LNCAP (cell line): ENCODE measurements at regions not wholly inside any gene's neighbourhood (a gene's known extent, or its start where the extent isn't known, plus 50 kb on each side); places are given as distances from the start of the nearest gene placed in this dataset.

ENCODE experiments used
- TF ChIP-seq, protein P1 (sequence below): fragments of 450-650 bp; IDR thresholded peaks from 2 replicates; pipeline ENCODE4 v1.5.1; 2017; ENCODE audit warnings: mild to moderate bottlenecking

DNA sequence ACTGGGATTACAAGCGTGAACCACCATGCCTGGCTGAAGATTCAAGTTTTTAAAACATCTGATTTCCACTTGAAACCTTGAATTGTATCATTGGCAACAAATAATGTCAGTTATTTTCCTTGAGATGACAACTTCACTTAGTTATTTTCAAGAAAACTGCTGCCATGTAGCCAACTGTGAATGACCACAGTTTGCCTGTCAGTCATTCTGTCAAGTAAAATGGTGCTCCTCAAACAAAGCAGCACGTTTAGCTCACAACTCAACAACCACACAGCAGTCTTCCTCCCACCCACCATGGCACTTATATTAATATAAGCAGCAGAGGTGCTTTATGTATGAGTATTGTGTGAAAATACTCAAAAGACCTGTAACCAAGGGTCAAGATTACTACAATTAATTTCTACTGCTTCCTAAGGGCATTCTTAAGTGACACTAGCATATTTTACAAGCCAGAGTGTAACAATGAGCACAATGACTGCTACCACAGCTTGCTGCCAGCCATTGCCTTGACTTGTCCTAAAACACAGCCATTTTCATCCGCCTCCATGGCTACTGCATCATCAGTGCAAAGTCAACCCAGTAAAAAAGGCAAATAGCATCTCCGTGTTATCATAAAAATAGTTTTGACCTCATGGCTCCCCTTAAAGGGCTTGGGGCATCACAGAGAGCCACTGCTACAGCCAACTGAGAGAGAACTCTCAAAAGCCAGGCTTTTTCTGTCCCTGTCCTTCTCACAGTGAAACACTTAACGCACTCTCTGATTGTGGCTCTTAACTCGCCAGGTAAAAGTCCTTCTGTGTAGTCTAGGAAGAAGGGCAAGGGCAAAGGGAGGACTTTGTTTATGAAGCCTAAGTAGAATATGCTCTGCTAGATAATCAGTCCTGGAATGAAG lies 96.4 kb upstream of the TAB2 start:
- TF ChIP-seq, protein P1, sequence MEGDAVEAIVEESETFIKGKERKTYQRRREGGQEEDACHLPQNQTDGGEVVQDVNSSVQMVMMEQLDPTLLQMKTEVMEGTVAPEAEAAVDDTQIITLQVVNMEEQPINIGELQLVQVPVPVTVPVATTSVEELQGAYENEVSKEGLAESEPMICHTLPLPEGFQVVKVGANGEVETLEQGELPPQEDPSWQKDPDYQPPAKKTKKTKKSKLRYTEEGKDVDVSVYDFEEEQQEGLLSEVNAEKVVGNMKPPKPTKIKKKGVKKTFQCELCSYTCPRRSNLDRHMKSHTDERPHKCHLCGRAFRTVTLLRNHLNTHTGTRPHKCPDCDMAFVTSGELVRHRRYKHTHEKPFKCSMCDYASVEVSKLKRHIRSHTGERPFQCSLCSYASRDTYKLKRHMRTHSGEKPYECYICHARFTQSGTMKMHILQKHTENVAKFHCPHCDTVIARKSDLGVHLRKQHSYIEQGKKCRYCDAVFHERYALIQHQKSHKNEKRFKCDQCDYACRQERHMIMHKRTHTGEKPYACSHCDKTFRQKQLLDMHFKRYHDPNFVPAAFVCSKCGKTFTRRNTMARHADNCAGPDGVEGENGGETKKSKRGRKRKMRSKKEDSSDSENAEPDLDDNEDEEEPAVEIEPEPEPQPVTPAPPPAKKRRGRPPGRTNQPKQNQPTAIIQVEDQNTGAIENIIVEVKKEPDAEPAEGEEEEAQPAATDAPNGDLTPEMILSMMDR = no peak

DNA sequence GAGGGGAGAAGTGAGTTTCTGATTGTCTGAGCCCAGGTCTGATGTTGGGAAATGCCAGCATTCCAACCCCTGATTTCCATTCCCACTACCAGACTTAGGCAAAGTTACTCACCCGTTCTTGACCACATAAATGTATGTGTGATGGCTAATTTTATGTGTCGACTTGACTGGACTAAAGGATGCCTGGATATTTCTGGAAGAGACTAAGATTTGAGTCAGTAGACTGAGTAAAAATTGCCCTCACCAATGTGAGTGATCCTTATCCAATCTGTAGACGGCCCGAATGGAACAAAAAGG lies 95.8 kb upstream of the TAB2 start:
- TF ChIP-seq, protein P1 = no peak

DNA sequence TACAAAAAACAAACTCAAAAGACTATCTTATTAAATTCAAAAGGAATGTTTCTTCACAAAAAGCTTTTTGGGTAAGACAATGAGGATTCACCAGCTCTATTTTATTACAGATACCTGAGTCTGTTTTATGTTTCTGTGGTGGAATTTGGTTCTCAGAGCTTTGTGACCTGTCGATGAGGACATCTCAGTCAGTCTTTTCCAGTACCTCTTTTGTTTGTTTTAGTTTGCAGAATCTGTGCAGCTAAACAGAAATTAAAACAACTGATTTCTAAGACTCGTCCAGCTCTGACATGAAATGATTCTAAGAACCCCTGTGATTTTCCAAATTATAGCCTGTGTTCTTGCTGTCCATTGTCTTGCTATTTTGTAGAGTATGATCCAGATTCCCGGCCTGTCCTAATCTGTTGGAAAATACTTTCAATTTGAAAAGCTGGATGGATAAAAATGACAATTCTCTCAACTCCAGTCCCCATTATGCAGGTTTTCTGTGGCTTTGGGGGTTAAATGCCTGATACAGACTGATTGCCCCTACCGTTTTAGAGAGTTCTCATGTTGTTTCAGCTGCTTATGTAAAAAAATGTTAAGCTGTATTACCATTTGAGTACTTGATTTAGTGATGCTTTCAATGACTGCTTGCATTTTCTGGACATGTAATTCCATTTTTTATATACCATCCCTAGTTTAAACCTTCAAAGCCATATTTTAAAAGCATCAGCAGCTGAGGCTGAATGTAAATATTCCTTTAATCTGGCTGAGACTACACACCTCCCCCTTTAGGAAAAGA lies 94.2 kb upstream of the TAB2 start:
- TF ChIP-seq, protein P1 = no peak

DNA sequence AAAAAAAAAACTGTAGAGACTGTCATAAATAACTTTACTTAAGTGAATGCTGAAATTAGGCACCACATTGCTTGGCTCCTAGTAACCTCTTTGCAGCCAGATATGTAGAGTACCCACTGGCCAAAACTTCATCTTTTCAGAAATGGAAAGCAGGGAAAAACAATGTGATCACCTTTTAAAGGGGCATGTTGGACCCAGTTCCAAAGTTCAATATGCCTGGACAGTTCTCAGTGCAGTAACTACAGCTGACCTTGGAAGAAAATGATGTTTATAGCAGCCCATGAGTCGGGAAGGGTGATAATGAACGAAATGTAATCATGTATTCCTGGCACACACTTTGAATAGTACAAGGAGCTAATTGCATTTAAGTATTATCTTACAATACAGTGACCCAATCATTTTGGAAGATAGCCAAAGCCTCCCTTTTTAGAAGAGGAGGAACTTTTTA lies 93.6 kb upstream of the TAB2 start:
- TF ChIP-seq, protein P1 = no peak

DNA sequence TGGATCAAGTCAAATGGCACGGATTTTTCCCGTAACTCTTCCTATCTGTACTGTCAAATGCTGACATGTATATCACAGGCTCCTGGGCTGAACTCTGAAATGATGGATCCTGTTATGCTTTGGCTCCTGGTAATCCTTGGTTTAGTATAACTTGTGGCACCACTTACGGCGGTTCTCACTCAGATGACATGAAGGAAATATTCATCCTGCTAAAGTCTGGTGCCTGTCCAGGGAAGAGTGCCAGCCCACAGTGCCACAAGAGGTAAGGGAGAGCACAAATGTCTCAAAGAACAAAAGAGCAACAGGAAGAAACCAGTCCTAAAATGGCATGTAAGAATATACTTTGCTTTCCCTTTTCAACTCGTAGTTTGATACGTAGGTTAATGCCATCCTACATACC lies 93.1 kb upstream of the TAB2 start:
- TF ChIP-seq, protein P1 = no peak

DNA sequence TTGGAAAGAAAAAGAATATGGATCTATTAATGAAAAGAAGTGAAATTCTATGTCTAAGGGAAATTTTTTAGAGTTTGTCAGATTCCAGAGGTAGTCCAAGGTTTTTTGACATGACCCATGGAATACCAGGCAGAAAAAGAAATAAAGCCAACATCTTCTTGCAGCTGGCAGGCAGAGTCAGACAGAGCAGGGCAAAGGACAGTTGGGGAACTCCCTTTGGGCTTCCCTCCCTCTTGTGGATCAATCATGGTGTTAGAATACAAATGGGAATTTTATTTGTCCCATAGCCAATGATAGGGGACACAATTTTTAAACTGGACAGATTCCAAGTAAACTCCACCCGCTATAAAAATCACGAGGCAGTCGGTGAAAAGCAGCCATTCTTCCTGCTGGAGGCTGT lies 92.1 kb upstream of the TAB2 start:
- TF ChIP-seq, protein P1 = no peak

DNA sequence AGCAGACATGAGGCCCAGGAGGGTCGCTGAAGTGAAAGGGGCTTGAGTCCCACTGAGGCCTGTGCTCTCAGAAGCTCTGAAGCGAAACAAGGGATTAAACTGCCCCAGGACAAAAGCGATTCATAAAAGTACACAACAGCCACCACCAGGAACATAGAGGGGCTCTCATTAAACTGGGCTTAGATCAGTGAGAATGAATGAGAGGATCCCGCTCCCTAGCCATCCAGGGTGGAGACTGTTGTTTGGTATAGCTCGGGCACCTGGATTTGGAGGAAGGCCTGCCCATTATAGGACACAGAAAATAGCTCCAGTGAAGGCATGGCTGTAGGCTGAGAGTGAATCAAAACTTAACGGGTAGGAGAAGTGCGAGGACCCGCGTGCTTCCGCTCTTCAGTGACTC lies 91.6 kb upstream of the TAB2 start:
- TF ChIP-seq, protein P1 = no peak
